ENCODE measurements at regions not wholly inside any gene's neighbourhood (a gene's known extent, or its start where the extent isn't known, plus 50 kb on each side); places are given as distances from the start of the nearest gene placed in this dataset.
A peak's percentile ranks its signal among the peaks of the same experiment; 100 is the strongest.
"Not testable (repeated sequence)": the region's sequence is repeated elsewhere in the genome, so short reads cannot be mapped to it uniquely, and the experiment has no call there.

GRCh38 chr18:56312551-56313335, 325.6 kb downstream of the TXNL1 start:
- DNase-seq = no peak

- no peak for DNase-seq
Observed at GRCh38 chr18:56309104-56309503, 329.3 kb downstream of the TXNL1 start.

GRCh38 chr18:56307354-56308170, 330.8 kb downstream of the TXNL1 start:
- no peak for DNase-seq

- no peak for DNase-seq
Observed at GRCh38 chr18:56306797-56307196, 331.6 kb downstream of the TXNL1 start.

- DNase-seq = no peak
Observed at GRCh38 chr18:56305583-56305982, 332.8 kb downstream of the TXNL1 start.

- no peak for DNase-seq
Observed at GRCh38 chr18:56302156-56302555, 336.2 kb downstream of the TXNL1 start.

GRCh38 chr18:56299740-56300139, 338.7 kb downstream of the TXNL1 start:
- DNase-seq = no peak

- peak; percentile 38 for DNase-seq
Observed at GRCh38 chr18:56298935-56299334, 339.5 kb downstream of the TXNL1 start.

- DNase-seq = no peak
Observed at GRCh38 chr18:56296381-56296780, 342.0 kb downstream of the TXNL1 start.

- DNase-seq = peak; percentile 9
Observed at GRCh38 chr18:56294484-56295183, 343.8 kb downstream of the TXNL1 start.

GRCh38 chr18:56291294-56291693, 347.1 kb downstream of the TXNL1 start:
- no peak for DNase-seq

GRCh38 chr18:56289381-56289780, 349.0 kb downstream of the TXNL1 start:
- DNase-seq = peak; percentile 39

GRCh38 chr18:56286775-56287325, 351.5 kb downstream of the TXNL1 start:
- no peak for DNase-seq

GRCh38 chr18:56285387-56286065, 352.9 kb downstream of the TXNL1 start:
- DNase-seq = no peak

GRCh38 chr18:56284319-56284718, 354.1 kb downstream of the TXNL1 start:
- no peak for DNase-seq

GRCh38 chr18:56283316-56283715, 355.1 kb downstream of the TXNL1 start:
- DNase-seq = no peak

GRCh38 chr18:56282234-56283104, 355.9 kb downstream of the TXNL1 start:
- no peak for DNase-seq

- not testable (repeated sequence) for DNase-seq
Observed at GRCh38 chr18:56279816-56280215, 358.6 kb downstream of the TXNL1 start.

- no peak for DNase-seq
Observed at GRCh38 chr18:56278421-56279003, 359.9 kb downstream of the TXNL1 start.

GRCh38 chr18:56276466-56276865, 361.9 kb downstream of the TXNL1 start:
- no peak for DNase-seq
